ENCODE measurements at regions not wholly inside any gene's neighbourhood (a gene's known extent, or its start where the extent isn't known, plus 50 kb on each side); places are given as distances from the start of the nearest gene placed in this dataset.

DNA sequence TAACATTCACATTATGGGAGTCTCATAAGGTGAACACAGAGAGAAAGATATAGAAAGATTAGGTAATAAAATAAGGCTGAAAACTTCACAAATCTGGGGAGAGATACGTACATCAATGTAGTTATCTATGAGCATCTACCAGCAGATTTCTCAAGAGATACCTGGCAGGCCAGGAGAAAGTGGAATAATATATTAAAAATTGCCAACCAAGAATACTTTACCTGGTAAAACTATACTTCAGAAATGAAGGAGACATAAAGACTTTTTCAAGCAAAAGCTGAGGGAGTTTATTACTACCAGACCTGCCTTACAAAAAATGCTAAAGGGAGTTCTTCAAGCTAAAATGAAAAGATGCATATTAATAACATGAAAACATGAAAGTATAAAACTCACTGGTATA lies 78.8 kb upstream of the COMTD1 start:
- Histone ChIP-seq H3K9me3 (peaks cover 4% of the 10 kb centered on the region), H3K4me1 (no peaks in the 10 kb centered on the region), H3K36me3 (no peaks in the 10 kb centered on the region), H3K4me3 (no peak overlapping the region), H3K27me3 (no peaks in the 10 kb centered on the region), H3K27ac (no peak overlapping the region)
- DNase-seq (no peak), ATAC-seq (no peak)
- intact Hi-C loops (cut with DNase I): no loop called here
- no peak for TF ChIP-seq CTCF (IDR thresholded peaks at IDR 0.05)

GRCh38 chr10:75312440-75312839 lies 76.7 kb upstream of the COMTD1 start:
- intact Hi-C loops (cut with DNase I): no loop called here
- Histone ChIP-seq H3K27me3 (no peaks in the 10 kb centered on the region), H3K4me1 (no peaks in the 10 kb centered on the region), H3K4me3 (no peak overlapping the region), H3K9me3 (peaks cover 4% of the 10 kb centered on the region), H3K36me3 (no peaks in the 10 kb centered on the region), H3K27ac (no peak overlapping the region)
- TF ChIP-seq CTCF (IDR thresholded peaks at IDR 0.05): no peak
- ATAC-seq (no peak), DNase-seq (no peak)

GRCh38 chr10:75305675-75306074 lies 69.9 kb upstream of the COMTD1 start:
- intact Hi-C loops (cut with DNase I): no loop called here
- Histone ChIP-seq H3K27me3 (no peaks in the 10 kb centered on the region), H3K27ac (no peak overlapping the region), H3K36me3 (no peaks in the 10 kb centered on the region), H3K9me3 (no peaks in the 10 kb centered on the region), H3K4me3 (no peak overlapping the region), H3K4me1 (no peaks in the 10 kb centered on the region)
- ATAC-seq: no peak
- DNase-seq: no peak
- TF ChIP-seq CTCF (IDR thresholded peaks at IDR 0.05): no peak

DNA sequence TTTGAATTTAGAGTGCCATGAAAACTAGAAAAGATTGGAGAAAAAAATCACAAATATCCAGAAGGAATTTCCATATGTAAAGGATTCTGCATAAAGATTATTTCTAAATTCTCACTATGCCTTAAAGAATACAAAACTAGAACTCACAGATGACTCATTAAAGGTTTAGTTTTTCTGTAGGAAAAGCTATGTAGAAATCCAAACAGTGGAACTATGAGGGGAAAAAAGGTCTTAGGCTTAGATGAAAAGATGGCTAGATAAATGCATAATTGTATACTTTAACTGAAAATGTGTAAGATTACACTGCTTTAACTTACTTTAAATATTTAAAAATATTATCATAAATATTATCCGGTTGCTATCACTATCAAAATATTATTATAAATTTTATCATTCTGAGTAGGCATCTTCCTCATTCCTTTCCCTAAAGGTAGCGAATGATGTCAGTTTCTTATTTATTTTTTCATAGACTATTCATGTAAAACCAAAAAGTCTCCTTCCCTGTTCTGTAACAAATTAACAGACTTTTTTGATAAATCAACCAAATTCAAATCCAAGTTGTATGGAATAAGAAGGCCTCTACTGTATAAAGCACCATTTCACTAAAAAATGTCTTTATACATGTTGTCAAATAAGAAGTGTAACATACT lies 69.1 kb upstream of the COMTD1 start:
- Histone ChIP-seq H3K36me3 (no peaks in the 10 kb centered on the region), H3K27me3 (no peaks in the 10 kb centered on the region), H3K27ac (no peak overlapping the region), H3K4me1 (no peaks in the 10 kb centered on the region), H3K4me3 (no peak overlapping the region), H3K9me3 (no peaks in the 10 kb centered on the region)
- no peak for DNase-seq
- no peak for ATAC-seq
- TF ChIP-seq CTCF (IDR thresholded peaks at IDR 0.05): no peak
- intact Hi-C loops (cut with DNase I): no loop called here

GRCh38 chr10:75304313-75304712 lies 68.6 kb upstream of the COMTD1 start:
- no peak for TF ChIP-seq CTCF (IDR thresholded peaks at IDR 0.05)
- Histone ChIP-seq H3K36me3 (no peaks in the 10 kb centered on the region), H3K9me3 (no peaks in the 10 kb centered on the region), H3K27ac (no peak overlapping the region), H3K4me1 (no peaks in the 10 kb centered on the region), H3K27me3 (no peaks in the 10 kb centered on the region), H3K4me3 (no peak overlapping the region)
- intact Hi-C loops (cut with DNase I): no loop called here
- DNase-seq (no peak), ATAC-seq (no peak)
